ENCODE measurements at regions not wholly inside any gene's neighbourhood (a gene's known extent, or its start where the extent isn't known, plus 50 kb on each side); places are given as distances from the start of the nearest gene placed in this dataset.

GRCh38 chr5:15074651-15075050 lies 203.1 kb upstream of the ANKH start:
- Histone ChIP-seq H3K9ac (ENCODE audit: low read depth, low read length) (no peak overlapping the region), H3K36me3 (ENCODE audit: insufficient read depth, low read length) (no peaks in the 10 kb centered on the region), H3K4me1 (ENCODE audit: insufficient read depth, low read length) (no peaks in the 10 kb centered on the region), H3K9me3 (ENCODE audit: control insufficient read depth, insufficient read depth, low read length) (no peaks in the 10 kb centered on the region)

GRCh38 chr5:15073453-15073852 lies 201.9 kb upstream of the ANKH start:
- H3K9ac ChIP-seq (ENCODE audit: low read depth, low read length): no peak overlapping the region
- no peaks in the 10 kb centered on the region for H3K4me1 ChIP-seq (ENCODE audit: insufficient read depth, low read length)
- H3K9me3 ChIP-seq (ENCODE audit: control insufficient read depth, insufficient read depth, low read length): no peaks in the 10 kb centered on the region; the same call in 1 of the 2 replicates
- no peaks in the 10 kb centered on the region for H3K36me3 ChIP-seq (ENCODE audit: insufficient read depth, low read length)

DNA sequence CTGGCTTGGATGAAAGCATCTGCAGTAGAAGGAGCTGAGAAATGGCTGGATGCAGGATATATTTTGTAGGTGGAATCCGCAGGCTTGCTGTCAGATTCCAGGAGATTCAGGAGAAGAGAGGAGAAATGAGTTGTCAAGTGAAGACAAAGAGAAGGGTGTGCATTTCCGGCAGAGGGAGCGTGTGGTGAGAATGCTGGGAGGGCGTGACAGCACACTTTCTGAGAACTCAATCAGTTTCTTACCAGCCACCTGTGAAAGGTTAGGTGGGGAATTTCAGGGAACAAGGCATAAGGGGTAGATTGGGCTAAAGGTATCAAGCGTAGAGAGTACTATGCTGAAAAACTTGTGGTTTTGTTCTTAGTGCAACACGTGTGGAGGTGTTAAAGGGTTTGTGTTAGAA lies 199.3 kb upstream of the ANKH start:
- H3K9ac ChIP-seq (ENCODE audit: low read depth, low read length): no peak overlapping the region

DNA sequence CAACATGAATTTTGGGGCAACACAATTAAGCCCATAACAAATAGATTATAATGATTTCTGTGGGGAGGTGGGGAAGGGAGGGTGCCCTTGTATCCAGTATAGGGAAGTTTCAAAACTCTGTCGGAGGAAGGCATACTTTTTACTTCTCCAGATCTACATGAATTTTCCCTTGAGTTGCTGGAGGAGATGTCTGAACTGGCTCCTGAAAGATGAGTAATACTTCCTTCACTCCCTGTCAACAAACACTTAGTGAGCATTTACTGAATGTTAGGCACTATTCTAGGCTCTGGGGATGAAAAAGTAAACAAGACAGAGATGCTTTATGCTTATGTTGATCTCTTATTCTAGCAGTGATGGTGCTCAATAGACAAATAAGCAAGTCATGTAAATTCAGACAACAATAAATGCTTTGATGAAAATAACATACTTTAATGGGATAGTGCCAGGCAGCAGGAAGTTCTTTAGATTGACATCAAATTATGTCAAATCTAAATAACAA lies 197.9 kb upstream of the ANKH start:
- Histone ChIP-seq H3K36me3 (ENCODE audit: insufficient read depth, low read length) (no peaks in the 10 kb centered on the region), H3K4me1 (ENCODE audit: insufficient read depth, low read length) (no peaks in the 10 kb centered on the region), H3K9ac (ENCODE audit: low read depth, low read length) (no peak overlapping the region), H3K9me3 (ENCODE audit: control insufficient read depth, insufficient read depth, low read length) (no peaks in the 10 kb centered on the region; the same call in 1 of the 2 replicates)

More for the DNA sequence above, 199.3 kb upstream of the ANKH start:
- Histone ChIP-seq H3K36me3 (ENCODE audit: insufficient read depth, low read length) (no peaks in the 10 kb centered on the region), H3K4me1 (ENCODE audit: insufficient read depth, low read length) (no peaks in the 10 kb centered on the region), H3K9me3 (ENCODE audit: control insufficient read depth, insufficient read depth, low read length) (no peaks in the 10 kb centered on the region; the same call in 1 of the 2 replicates)

DNA sequence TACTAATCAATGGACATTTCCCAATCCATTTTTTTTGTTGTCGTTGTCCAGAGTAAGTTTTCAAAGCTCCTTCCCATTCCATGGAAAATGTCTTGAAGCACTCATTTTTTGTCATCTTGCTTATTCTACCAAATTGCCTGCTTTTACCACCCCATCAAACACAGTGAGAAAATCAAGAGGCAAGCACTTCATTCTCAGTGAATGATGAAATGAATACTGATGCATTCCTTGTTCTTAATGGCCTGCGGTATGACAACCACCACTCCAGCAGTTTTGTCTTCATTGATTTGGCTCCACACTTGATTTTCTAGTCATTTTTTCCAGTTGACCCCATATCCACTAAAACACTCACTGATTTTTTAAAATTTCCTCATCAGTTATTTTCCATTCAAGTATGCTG lies 193.5 kb upstream of the ANKH start:
- H3K4me1 ChIP-seq (ENCODE audit: insufficient read depth, low read length): no peaks in the 10 kb centered on the region
- H3K9me3 ChIP-seq (ENCODE audit: control insufficient read depth, insufficient read depth, low read length): no peaks in the 10 kb centered on the region; the same call in 1 of the 2 replicates
- no peak overlapping the region for H3K9ac ChIP-seq (ENCODE audit: low read depth, low read length)
- no peaks in the 10 kb centered on the region; the same call in 1 of the 2 replicates for H3K36me3 ChIP-seq (ENCODE audit: insufficient read depth, low read length)

DNA sequence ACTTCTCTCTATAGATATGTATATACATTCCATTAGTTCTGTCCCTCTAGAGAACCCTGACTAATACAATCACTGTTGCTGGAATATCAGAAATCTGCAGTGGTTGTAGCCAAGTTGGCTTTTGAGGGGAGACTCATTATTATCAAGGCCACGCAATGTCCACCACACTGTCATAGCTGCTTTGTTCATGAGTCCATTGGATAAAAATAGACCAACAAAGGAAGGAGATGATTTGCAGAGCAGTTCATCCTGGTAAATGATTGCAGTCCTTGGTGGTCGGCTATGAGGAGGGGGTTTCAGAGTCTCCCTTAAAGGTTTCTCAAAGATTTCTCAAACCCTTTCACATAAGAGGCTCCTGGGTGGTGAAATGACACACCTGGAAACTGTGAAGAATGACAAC lies 192.8 kb upstream of the ANKH start:
- Histone ChIP-seq H3K36me3 (ENCODE audit: insufficient read depth, low read length) (no peaks in the 10 kb centered on the region; the same call in 1 of the 2 replicates), H3K9me3 (ENCODE audit: control insufficient read depth, insufficient read depth, low read length) (no peaks in the 10 kb centered on the region; the same call in 1 of the 2 replicates), H3K4me1 (ENCODE audit: insufficient read depth, low read length) (no peaks in the 10 kb centered on the region), H3K9ac (ENCODE audit: low read depth, low read length) (no peak overlapping the region)

DNA sequence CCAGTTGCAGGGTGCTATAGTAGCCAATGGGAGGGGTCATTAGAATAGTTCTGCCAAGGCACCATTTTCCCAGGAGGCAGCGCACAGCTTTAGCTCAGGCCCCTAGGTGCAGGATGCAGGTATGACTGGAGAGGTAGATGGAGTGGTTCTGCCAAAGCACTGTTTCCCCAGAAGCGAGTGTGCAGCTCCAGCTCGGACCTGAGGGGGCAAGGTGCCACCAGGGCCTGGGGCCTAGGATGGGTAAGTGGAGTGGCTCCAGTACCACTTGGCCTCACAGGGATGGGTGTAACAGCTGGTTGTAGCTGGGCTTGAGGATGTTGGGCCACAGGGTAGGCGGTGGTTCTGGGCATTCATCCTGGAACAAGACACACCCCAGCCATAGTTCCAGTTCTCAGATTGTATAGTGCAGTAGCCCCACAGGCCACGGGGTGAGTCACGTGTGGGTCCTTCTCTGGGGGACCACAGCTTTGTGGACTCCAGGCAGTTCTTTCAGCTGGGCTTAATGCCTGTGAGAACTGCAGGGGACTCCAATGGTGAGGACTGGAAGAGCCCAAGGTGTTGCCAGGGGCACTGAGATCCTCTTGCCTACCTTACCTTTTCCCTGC lies 185.5 kb upstream of the ANKH start:
- H3K9me3 ChIP-seq (ENCODE audit: control insufficient read depth, insufficient read depth, low read length): no peaks in the 10 kb centered on the region
- no peaks in the 10 kb centered on the region for H3K4me1 ChIP-seq (ENCODE audit: insufficient read depth, low read length)
- no peak overlapping the region for H3K9ac ChIP-seq (ENCODE audit: low read depth, low read length)
- no peaks in the 10 kb centered on the region; the same call in 1 of the 2 replicates for H3K36me3 ChIP-seq (ENCODE audit: insufficient read depth, low read length)

DNA sequence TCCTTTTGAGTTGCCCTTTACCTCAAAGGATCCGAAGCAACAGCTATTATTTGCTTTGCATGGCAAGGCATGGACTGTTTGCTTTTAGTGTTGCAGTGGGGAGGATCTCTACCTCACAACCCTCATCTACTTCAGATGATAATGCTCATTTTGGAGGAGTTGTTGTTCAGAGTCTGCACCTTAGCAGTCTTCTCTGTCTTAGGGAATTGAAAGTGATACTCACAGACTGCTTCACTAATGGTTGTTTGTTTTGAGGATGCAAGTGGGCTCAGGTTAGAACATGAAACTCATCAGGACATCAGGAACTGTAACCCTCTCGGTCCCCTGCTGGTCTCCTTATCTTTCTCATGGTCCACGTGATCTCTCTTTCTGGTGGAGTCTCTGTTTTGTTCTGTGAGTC lies 172.9 kb upstream of the ANKH start:
- no peaks in the 10 kb centered on the region for H3K36me3 ChIP-seq (ENCODE audit: insufficient read depth, low read length)
- H3K9ac ChIP-seq (ENCODE audit: low read depth, low read length): no peak overlapping the region
- H3K9me3 ChIP-seq (ENCODE audit: control insufficient read depth, insufficient read depth, low read length): no peaks in the 10 kb centered on the region
- H3K4me1 ChIP-seq (ENCODE audit: insufficient read depth, low read length): no peaks in the 10 kb centered on the region

DNA sequence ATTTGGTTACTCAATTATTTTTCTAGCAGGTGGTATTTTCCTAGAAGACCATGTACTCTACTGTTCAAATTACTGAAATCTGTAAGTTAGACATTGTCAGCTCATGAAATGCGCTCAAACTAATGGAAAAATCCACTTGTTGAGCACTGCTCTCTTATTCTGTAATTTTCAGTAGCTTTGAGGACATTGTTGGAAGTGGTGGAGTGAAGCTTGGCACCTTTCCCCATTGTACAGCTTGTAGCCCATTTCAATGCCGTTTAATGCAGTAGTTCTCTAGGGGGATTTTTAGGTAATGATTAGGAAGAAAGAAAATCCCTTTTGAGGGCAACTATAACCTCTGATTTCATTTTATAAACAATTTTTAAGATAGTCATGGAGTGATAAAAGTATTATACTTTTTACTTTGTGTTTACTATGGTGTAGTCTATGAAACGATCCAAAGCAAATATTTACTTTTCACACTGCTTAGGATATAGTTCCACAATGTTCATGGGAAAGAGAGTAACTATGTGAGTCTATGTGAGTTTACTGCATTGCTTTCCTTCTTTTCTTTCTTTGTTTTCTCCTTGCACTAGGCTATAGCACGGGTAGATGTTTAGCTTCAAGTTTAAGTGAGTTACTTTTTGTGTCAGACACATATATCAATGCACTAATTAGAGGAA lies 165.8 kb upstream of the ANKH start:
- Histone ChIP-seq H3K9ac (ENCODE audit: low read depth, low read length) (no peak overlapping the region), H3K9me3 (ENCODE audit: control insufficient read depth, insufficient read depth, low read length) (no peaks in the 10 kb centered on the region), H3K36me3 (ENCODE audit: insufficient read depth, low read length) (no peaks in the 10 kb centered on the region), H3K4me1 (ENCODE audit: insufficient read depth, low read length) (no peaks in the 10 kb centered on the region; the same call in 1 of the 2 replicates)

DNA sequence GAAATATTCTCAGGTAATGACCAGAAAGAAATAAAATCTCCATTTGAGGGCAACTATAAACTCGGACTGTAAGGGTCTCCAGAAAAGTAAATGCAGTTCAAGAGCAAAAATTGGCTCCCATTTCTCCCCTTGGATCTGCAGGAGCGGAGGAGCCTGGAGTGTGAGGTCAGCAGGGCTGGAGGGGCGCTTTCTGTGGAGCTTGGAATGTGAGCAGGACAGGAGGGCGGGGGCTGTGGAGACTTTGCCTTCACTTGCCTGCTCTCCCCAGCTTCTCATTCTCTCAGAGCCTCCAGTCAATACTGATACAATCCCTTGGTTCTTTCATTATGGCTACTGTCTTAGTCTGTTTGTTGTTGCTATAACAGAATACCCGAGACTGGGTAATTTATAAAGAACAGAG lies 162.8 kb upstream of the ANKH start:
- H3K9me3 ChIP-seq (ENCODE audit: control insufficient read depth, insufficient read depth, low read length): no peaks in the 10 kb centered on the region
- no peak overlapping the region for H3K9ac ChIP-seq (ENCODE audit: low read depth, low read length)
- no peaks in the 10 kb centered on the region for H3K36me3 ChIP-seq (ENCODE audit: insufficient read depth, low read length)
- no peaks in the 10 kb centered on the region; the same call in 1 of the 2 replicates for H3K4me1 ChIP-seq (ENCODE audit: insufficient read depth, low read length)

- Histone ChIP-seq H3K9me3 (ENCODE audit: control insufficient read depth, insufficient read depth, low read length) (no peaks in the 10 kb centered on the region; the same call in 1 of the 2 replicates), H3K9ac (ENCODE audit: low read depth, low read length) (no peak overlapping the region), H3K4me1 (ENCODE audit: insufficient read depth, low read length) (peaks cover 6% of the 10 kb centered on the region), H3K36me3 (ENCODE audit: insufficient read depth, low read length) (no peaks in the 10 kb centered on the region)
Measured at GRCh38 chr5:15031180-15031579, 159.6 kb upstream of the ANKH start.

- Histone ChIP-seq H3K36me3 (ENCODE audit: insufficient read depth, low read length) (no peaks in the 10 kb centered on the region), H3K9ac (ENCODE audit: low read depth, low read length) (no peak overlapping the region), H3K9me3 (ENCODE audit: control insufficient read depth, insufficient read depth, low read length) (no peaks in the 10 kb centered on the region; the same call in 1 of the 2 replicates), H3K4me1 (ENCODE audit: insufficient read depth, low read length) (peaks cover 6% of the 10 kb centered on the region)
Measured at GRCh38 chr5:15027764-15028163, 156.2 kb upstream of the ANKH start.

DNA sequence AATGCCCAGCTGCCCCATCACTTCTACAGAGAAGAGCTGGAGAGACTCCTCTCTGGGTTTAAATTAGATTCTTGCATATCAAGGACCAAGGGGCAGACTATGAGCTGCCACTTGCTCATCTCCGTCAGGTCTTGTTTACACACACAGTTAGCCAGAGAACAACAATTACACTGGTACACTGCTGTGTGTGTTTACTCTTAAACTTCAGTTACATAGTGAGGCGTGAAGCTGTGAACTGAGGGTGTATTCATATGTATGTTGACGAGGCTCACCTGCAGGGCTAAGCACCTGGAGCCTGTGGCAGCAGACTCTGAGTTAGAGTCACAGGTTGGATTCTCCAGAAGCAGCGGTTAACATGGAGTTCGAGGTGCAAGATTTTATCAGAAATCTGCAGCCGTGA lies 155.4 kb upstream of the ANKH start:
- H3K4me1 ChIP-seq (ENCODE audit: insufficient read depth, low read length): peaks cover 6% of the 10 kb centered on the region
- H3K9ac ChIP-seq (ENCODE audit: low read depth, low read length): no peak overlapping the region
- H3K9me3 ChIP-seq (ENCODE audit: control insufficient read depth, insufficient read depth, low read length): no peaks in the 10 kb centered on the region; the same call in 1 of the 2 replicates
- no peaks in the 10 kb centered on the region for H3K36me3 ChIP-seq (ENCODE audit: insufficient read depth, low read length)

DNA sequence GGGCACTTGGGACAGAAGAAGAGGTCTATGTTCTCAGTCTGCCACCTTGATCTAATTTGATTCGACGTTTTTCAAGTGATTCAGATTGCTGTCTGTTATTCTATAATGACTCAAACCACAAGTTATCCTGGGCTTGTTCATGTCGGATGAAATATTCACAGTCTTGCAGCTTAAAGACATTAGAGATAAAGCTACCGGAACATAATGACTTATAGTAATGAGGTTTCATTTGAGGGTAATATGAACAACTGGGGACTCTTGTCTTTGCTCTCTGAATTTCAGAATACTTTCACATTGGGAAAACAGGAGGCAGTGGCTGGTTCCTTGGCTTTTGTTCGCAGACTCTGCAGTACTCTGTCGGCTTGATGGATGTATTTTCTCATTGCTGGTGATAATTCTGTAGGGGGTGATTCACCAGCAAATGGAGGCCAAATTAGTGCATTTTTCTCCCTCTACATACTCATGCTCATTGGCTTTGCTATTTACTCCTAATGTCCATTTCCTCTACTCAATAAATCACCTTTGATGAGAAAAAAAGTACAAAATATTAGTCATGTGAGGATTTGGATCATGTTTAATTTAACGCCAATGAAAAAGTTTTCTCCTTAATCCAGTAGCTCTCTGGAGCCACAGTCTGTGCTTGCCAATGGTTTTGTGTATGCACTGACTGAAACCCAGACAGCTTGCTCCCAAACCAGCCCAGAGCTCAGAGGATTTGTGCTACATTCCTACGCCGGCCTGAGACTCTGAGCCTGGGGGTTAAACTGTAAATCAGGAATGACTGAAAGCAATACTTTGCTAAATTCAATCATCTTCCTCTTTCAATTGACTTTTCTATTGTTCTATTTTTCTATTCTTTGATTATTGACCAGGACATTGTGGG lies 154.7 kb upstream of the ANKH start:
- H3K4me1 ChIP-seq (ENCODE audit: insufficient read depth, low read length): peaks cover 6% of the 10 kb centered on the region
- H3K9ac ChIP-seq (ENCODE audit: low read depth, low read length): no peak overlapping the region
- H3K9me3 ChIP-seq (ENCODE audit: control insufficient read depth, insufficient read depth, low read length): no peaks in the 10 kb centered on the region; the same call in 1 of the 2 replicates
- no peaks in the 10 kb centered on the region for H3K36me3 ChIP-seq (ENCODE audit: insufficient read depth, low read length)

Data from ES-I3 (cell line).